ENCODE measurements at regions not wholly inside any gene's neighbourhood (a gene's known extent, or its start where the extent isn't known, plus 50 kb on each side); places are given as distances from the start of the nearest gene placed in this dataset.

DNA sequence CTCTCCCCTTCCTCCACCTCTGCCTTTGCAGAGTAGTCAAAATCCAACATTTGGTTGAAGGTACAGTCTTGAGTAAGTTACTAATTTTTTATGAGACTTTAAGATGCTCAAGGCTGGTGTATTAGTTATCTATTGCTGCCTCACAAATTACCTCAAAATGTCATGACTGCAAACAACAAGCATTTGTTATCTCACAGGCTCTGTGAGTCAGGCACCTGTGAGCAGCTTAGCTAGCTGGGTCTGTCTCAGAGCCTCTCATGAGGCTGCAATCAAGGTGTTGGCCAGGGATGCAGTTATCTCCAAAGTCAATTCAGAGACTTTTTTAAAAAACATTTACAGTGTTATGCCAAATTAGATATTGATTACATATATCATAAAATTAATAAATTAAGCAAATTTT lies 371.3 kb upstream of the RGMB start:
- TF ChIP-seq, protein P1, sequence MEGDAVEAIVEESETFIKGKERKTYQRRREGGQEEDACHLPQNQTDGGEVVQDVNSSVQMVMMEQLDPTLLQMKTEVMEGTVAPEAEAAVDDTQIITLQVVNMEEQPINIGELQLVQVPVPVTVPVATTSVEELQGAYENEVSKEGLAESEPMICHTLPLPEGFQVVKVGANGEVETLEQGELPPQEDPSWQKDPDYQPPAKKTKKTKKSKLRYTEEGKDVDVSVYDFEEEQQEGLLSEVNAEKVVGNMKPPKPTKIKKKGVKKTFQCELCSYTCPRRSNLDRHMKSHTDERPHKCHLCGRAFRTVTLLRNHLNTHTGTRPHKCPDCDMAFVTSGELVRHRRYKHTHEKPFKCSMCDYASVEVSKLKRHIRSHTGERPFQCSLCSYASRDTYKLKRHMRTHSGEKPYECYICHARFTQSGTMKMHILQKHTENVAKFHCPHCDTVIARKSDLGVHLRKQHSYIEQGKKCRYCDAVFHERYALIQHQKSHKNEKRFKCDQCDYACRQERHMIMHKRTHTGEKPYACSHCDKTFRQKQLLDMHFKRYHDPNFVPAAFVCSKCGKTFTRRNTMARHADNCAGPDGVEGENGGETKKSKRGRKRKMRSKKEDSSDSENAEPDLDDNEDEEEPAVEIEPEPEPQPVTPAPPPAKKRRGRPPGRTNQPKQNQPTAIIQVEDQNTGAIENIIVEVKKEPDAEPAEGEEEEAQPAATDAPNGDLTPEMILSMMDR (IDR thresholded peaks at IDR 0.05; ENCODE audit: poor library complexity) = no peak
- no peak for TF ChIP-seq EZH2 (IDR thresholded peaks at IDR 0.05; ENCODE audit: borderline replicate concordance)
